Transverse colon (tissue), 4 donors: ENCODE measurements at regions not wholly inside any gene's neighbourhood (a gene's known extent, or its start where the extent isn't known, plus 50 kb on each side); places are given as distances from the start of the nearest gene placed in this dataset.

Experiments used
- CTCF ChIP-seq, 5 experiments: fragments of 200-600 bp in 3 of 5; fragments of 450-650 bp in 2 of 5; sonication (generic) in 3 of 5; IDR thresholded peaks; 1 replicate in 2 of 5; 2 replicates in 3 of 5; pipeline ENCODE4 v1.5.1; 2016 to 2017; ENCODE audit warnings: antibody characterized with exemption in 5 of 5, inconsistent platforms in 3 of 5, mild to moderate bottlenecking in 2 of 5, moderate library complexity in 1 of 5
- EP300 ChIP-seq: sonication (generic); formaldehyde crosslinking; IDR thresholded peaks from one replicate; pipeline ENCODE4 v1.6.1; 2017; ENCODE audit warnings: antibody characterized with exemption, low read depth
- POLR2A ChIP-seq: fragments of 450-650 bp; IDR thresholded peaks from one replicate; pipeline ENCODE4 v1.6.1; 2016; ENCODE audit warnings: antibody characterized with exemption, mild to moderate bottlenecking, moderate library complexity
- POLR2AphosphoS5 ChIP-seq, 3 donors: sonication (generic); formaldehyde crosslinking; IDR thresholded peaks; one replicate each; pipeline ENCODE4 v1.6.1; 2016; ENCODE audit warnings: antibody characterized with exemption in 3 of 3

GRCh38 chr4:131721883-131722282 lies 1427.2 kb upstream of the PCDH10 start:
- TF ChIP-seq EP300 = no peak
- TF ChIP-seq CTCF (IDR thresholded peaks at IDR 0.05) = no peak
- no peak for TF ChIP-seq POLR2A
- TF ChIP-seq POLR2AphosphoS5 (IDR thresholded peaks at IDR 0.05) = no peak
